ENCODE measurements at regions not wholly inside any gene's neighbourhood (a gene's known extent, or its start where the extent isn't known, plus 50 kb on each side); places are given as distances from the start of the nearest gene placed in this dataset.

- Histone ChIP-seq H3K36me3 (ENCODE audit: control insufficient read depth in 2 of 4, insufficient read depth in 4 of 4, low read length in 3 of 4) (no peaks in the 10 kb centered on the region), H3K56ac (replicated peaks; ENCODE audit: insufficient read length, low read depth, low read length) (no peak overlapping the region), H3K4me2 (ENCODE audit: insufficient read depth in 1 of 2, low read depth in 2 of 2, low read length in 2 of 2) (no peak overlapping the region), H3K79me1 (ENCODE audit: low read depth, low read length) (no peaks in the 10 kb centered on the region), H2BK15ac (ENCODE audit: low read length) (no peak overlapping the region), H2BK5ac (ENCODE audit: low read depth, low read length) (no peak overlapping the region), H4K20me1 (replicated peaks in 1 of 2; ENCODE audit: control insufficient read depth in 1 of 2, insufficient read depth in 2 of 2, low read length in 2 of 2) (no peaks in the 10 kb centered on the region), H3K14ac (ENCODE audit: insufficient read length) (no peak overlapping the region), H3K4me3 (ENCODE audit: extremely low read depth in 1 of 4, insufficient read depth in 2 of 4, low read depth in 3 of 4, low read length in 4 of 4) (no peak overlapping the region), H3K27ac (ENCODE audit: low read depth, low read length) (no peak overlapping the region), H3K9me3 (ENCODE audit: insufficient read depth in 2 of 2, low read depth in 1 of 2, low read length in 1 of 2) (no peaks in the 10 kb centered on the region), H4K5ac (ENCODE audit: insufficient read length, low read depth, low read length) (no peak overlapping the region), H4K91ac (replicated peaks; ENCODE audit: insufficient read length, low read length) (no peak overlapping the region), H3K23me2 (ENCODE audit: low read depth, low read length) (no peaks in the 10 kb centered on the region), H2AK5ac (ENCODE audit: low read depth, low read length) (no peak overlapping the region), H2BK12ac (ENCODE audit: low read depth, low read length) (no peak overlapping the region), H3K79me2 (ENCODE audit: control insufficient read depth in 1 of 2, insufficient read depth in 2 of 2, low read length in 2 of 2) (no peaks in the 10 kb centered on the region), H4K8ac (ENCODE audit: extremely low read depth, insufficient read depth, low read length) (no peak overlapping the region), H2AFZ (ENCODE audit: low read length) (no peak overlapping the region), H3K23ac (ENCODE audit: insufficient read length) (no peak overlapping the region), H3K9ac (replicated peaks in 1 of 4; ENCODE audit: extremely low read depth in 1 of 4, low read depth in 3 of 4, low read length in 3 of 4) (no peak overlapping the region), H3K4me1 (replicated peaks in 1 of 4; ENCODE audit: control insufficient read depth in 3 of 4, insufficient read depth in 4 of 4, low read length in 3 of 4) (no peaks in the 10 kb centered on the region), H2BK120ac (replicated peaks; ENCODE audit: low read depth, low read length) (no peak overlapping the region), H3K18ac (ENCODE audit: extremely low read depth, low read length) (no peak overlapping the region), H3K4ac (replicated peaks; ENCODE audit: insufficient read length, low read depth, low read length) (no peak overlapping the region), H2BK20ac (ENCODE audit: low read length) (no peak overlapping the region), H3K27me3 (replicated peaks in 1 of 4; ENCODE audit: control insufficient read depth in 3 of 4, extremely low read depth in 1 of 4, insufficient read depth in 3 of 4, low read length in 3 of 4) (no peaks in the 10 kb centered on the region)
- ChIA-PET POLR2A (ENCODE audit: partially characterized antibody) (no interaction called here), CTCF (ENCODE audit: partially characterized antibody) (interaction anchor here (0.9 to 1.3 kb wide), 2 partner anchors 16 to 349 kb away, joined by 3 to 5 read pairs; no protein-coding TSS in a partner anchor)
- DNase-seq (ENCODE audit: low read depth in 1 of 2, low spot score in 2 of 2) = no peak
- FAIRE-seq = no peak
- WGBS, 2 experiments (ENCODE audit: extremely low coverage in 1 of 2, insufficient coverage in 1 of 2, insufficient read length in 1 of 2, insufficient replicate concordance in 2 of 2, low coverage in 1 of 2, low lambda C conversion rate in 2 of 2, missing lambda C conversion rate in 1 of 2) = 86% methylated on average over 2 of the region's 2 CpGs; no CpG with 5 or more reads in 1 of the 2 experiments
- TF ChIP-seq E2F6 (IDR thresholded peaks at IDR 0.05) (no peak), TAF7 (optimal IDR thresholded peaks at IDR 0.05; ENCODE audit: borderline replicate concordance, low read depth, low read length) (no peak), YY1 (IDR thresholded peaks at IDR 0.05; ENCODE audit: low read depth, low read length) (no peak), BACH1 (IDR thresholded peaks at IDR 0.05; ENCODE audit: low read length) (no peak), CBX8 (IDR thresholded peaks at IDR 0.05; ENCODE audit: borderline replicate concordance, low read depth, low read length) (no peak), POLR2AphosphoS5 (IDR thresholded peaks at IDR 0.05; ENCODE audit: low read depth, low read length) (no peak), FOSL1 (IDR thresholded peaks at IDR 0.05; ENCODE audit: insufficient read depth, low read depth, low read length) (no peak), USF2 (IDR thresholded peaks at IDR 0.05; ENCODE audit: low read length) (no peak), NRF1 (IDR thresholded peaks at IDR 0.05; ENCODE audit: low read depth, low read length) (no peak), SP4 (IDR thresholded peaks at IDR 0.05; ENCODE audit: low read length) (no peak), RFX5 (IDR thresholded peaks at IDR 0.05; ENCODE audit: borderline replicate concordance, low read depth, low read length) (no peak), ATF3 (IDR thresholded peaks at IDR 0.05; ENCODE audit: insufficient read depth, low read depth, low read length) (no peak), HDAC6 (IDR thresholded peaks at IDR 0.05; ENCODE audit: low read depth, low read length) (no peak), TAF1 (IDR thresholded peaks at IDR 0.05; ENCODE audit: low read depth, low read length) (no peak)
Observed at GRCh38 chr1:55885619-55886018, 670.5 kb upstream of the USP24 start.
